K562 (cell line): ENCODE measurements at regions not wholly inside any gene's neighbourhood (a gene's known extent, or its start where the extent isn't known, plus 50 kb on each side); places are given as distances from the start of the nearest gene placed in this dataset.

Source experiments
- ATAC-seq: fragments of 200-7000 bp; cut with Tn5 transposase; 3 replicates; pipeline ENCODE4 v1.9.1; 2020; ENCODE audit warnings: moderate library complexity
- BruUV-seq: library from RNA; stranded (reverse); fragments of 400-500 nt; replicated peaks from 2 replicates; lab custom pipeline; 2021; lab: Mats Ljungman, UMichigan
- CTCF ChIA-PET: fragments of 300-600 bp; formaldehyde crosslinking; extraction: SDS; loops from one replicate; lab custom pipeline; 2021; ENCODE audit warnings: low intra/inter-chr PET ratio; lab: Yijun Ruan, JAX
- POLR2A ChIA-PET: fragments of 300-600, 350-650 bp; sonication (Branson Sonifier 250); formaldehyde crosslinking; extraction: SDS; loops from one replicate; lab custom pipeline; 2021; ENCODE audit warnings: antibody characterized with exemption, inconsistent platforms; lab: Yijun Ruan, JAX
- DNase-seq, 4 experiments: peaks; one replicate each; pipeline versions ENCODE4 v3.0.0 to v3.0.0-alpha.2; 2011 to 2018; ENCODE audit warnings: low spot score in 3 of 4, mixed read lengths in 3 of 4; ENCODE audit errors: extremely low read depth in 1 of 4
- FAIRE-seq: peaks from 2 replicates; lab custom pipeline; 2011; peaks lifted over from hg19 to GRCh38; lab: Jason Lieb, UNC
- H2AFZ ChIP-seq: 2 replicates; pipeline ENCODE4 v1.6.0; 2011; ENCODE audit warnings: low read depth, low read length, control low read depth, inconsistent platforms
- H3K27ac ChIP-seq: fragments of 200-600 bp; 3 replicates; pipeline ENCODE4 v1.8.0; 2011; ENCODE audit warnings: low read depth, mild to moderate bottlenecking, control low read depth, inconsistent platforms, low read length, moderate library complexity, mixed read lengths; ENCODE audit errors: extremely low read depth
- H3K27me3 ChIP-seq, 2 experiments: fragments of 300-600 bp in 1 of 2; 2 replicates in 1 of 2; 3 replicates in 1 of 2; pipeline versions ENCODE4 v1.6.0 to v1.8.0; 2011; ENCODE audit warnings: inconsistent platforms in 2 of 2, low read length in 2 of 2, mild to moderate bottlenecking in 1 of 2, mixed read lengths in 1 of 2, moderate library complexity in 1 of 2; ENCODE audit not compliant: control insufficient read depth in 2 of 2, insufficient read depth in 2 of 2
- H3K36me3 ChIP-seq: fragments of 300-600 bp; 3 replicates; pipeline ENCODE4 v1.8.0; 2011; ENCODE audit warnings: mild to moderate bottlenecking, low read length, inconsistent platforms; ENCODE audit not compliant: control insufficient read depth, insufficient read depth
- H3K4me1 ChIP-seq, 2 experiments: fragments of 200-600 bp in 1 of 2; replicated peaks in 1 of 2; 2 replicates in 1 of 2; 3 replicates in 1 of 2; pipeline versions ENCODE4 v1.5.1 to v1.8.0; 2011; ENCODE audit warnings: inconsistent platforms in 2 of 2, low read length in 2 of 2, mild to moderate bottlenecking in 1 of 2, mixed read lengths in 1 of 2, moderate library complexity in 1 of 2; ENCODE audit not compliant: control insufficient read depth in 2 of 2, insufficient read depth in 2 of 2
- H3K4me2 ChIP-seq: 2 replicates; pipeline ENCODE4 v1.6.1; 2011; ENCODE audit warnings: low read length, control low read depth, inconsistent platforms, mixed read lengths; ENCODE audit not compliant: insufficient read depth
- H3K4me3 ChIP-seq: fragments of 200-600 bp; sonication (generic), shearing (Covaris generic); 2 replicates; pipeline ENCODE4 v1.5.1; 2016; ENCODE audit warnings: control low read depth, inconsistent platforms
- H3K79me2 ChIP-seq: fragments of 200-600 bp; 3 replicates; pipeline ENCODE4 v1.8.0; 2011; ENCODE audit warnings: low read length, inconsistent platforms; ENCODE audit not compliant: control insufficient read depth, insufficient read depth
- H3K9ac ChIP-seq, 2 experiments: 2 replicates each; pipeline versions ENCODE4 v1.6.0 to v1.6.1; 2011; ENCODE audit warnings: low read depth in 2 of 2, low read length in 2 of 2, control low read depth in 1 of 2, inconsistent platforms in 1 of 2, mild to moderate bottlenecking in 1 of 2, mixed read lengths in 1 of 2; ENCODE audit not compliant: insufficient read depth in 1 of 2
- H3K9me1 ChIP-seq: one replicate; pipeline ENCODE4 v1.6.0; 2011; ENCODE audit warnings: inconsistent platforms, mild to moderate bottlenecking, low read length, moderate library complexity; ENCODE audit not compliant: control insufficient read depth, insufficient read depth
- H3K9me3 ChIP-seq: replicated peaks from 2 replicates; pipeline ENCODE4 v1.5.1; 2011; ENCODE audit warnings: low read depth, low read length, inconsistent platforms; ENCODE audit not compliant: control insufficient read depth, insufficient read depth
- H4K20me1 ChIP-seq: replicated peaks from 2 replicates; pipeline ENCODE4 v1.6.1; 2011; ENCODE audit warnings: low read length, inconsistent platforms, mixed read lengths; ENCODE audit not compliant: control insufficient read depth, insufficient read depth
- KLF10 ChIP-seq: fragments of 250-450 bp; sonication (Bioruptor Pico); IDR thresholded peaks from 2 replicates; pipeline ENCODE4 v1.6.1; 2021; ENCODE audit warnings: matching md5 sums
- POLR2AphosphoS2 ChIP-seq: IDR thresholded peaks from 2 replicates; pipeline ENCODE4 v1.6.1; 2012; ENCODE audit warnings: low read length, improper control_type of control experiment
- RAD51 ChIP-seq: fragments of 450-650 bp; IDR thresholded peaks from 2 replicates; pipeline ENCODE4 v1.7.1; 2016; ENCODE audit warnings: low read depth, mild to moderate bottlenecking, borderline replicate concordance
- SETDB1 ChIP-seq: IDR thresholded peaks from one replicate; pipeline ENCODE4 v1.6.1; 2012; ENCODE audit warnings: low read length, control low read depth, inconsistent platforms
- SIN3B ChIP-seq: fragments of 450-650 bp; IDR thresholded peaks from 2 replicates; pipeline ENCODE4 v1.6.1; 2017; ENCODE audit warnings: low read depth, mild to moderate bottlenecking, moderate library complexity
- TSC22D4 ChIP-seq: fragments of 450-650 bp; IDR thresholded peaks from 2 replicates; pipeline ENCODE4 v1.6.1; 2016; ENCODE audit warnings: missing genetic modification characterization, missing biosample characterization, control low read depth
- ZNF184 ChIP-seq: sonication (generic); formaldehyde crosslinking; IDR thresholded peaks from 2 replicates; pipeline ENCODE4 v1.5.0; 2020; ENCODE audit warnings: missing genetic modification reagents
- ZNF584 ChIP-seq: fragments of 200-800 bp; sonication (Bioruptor generic); IDR thresholded peaks from 2 replicates; pipeline ENCODE4 v1.6.1; 2016; ENCODE audit warnings: low read depth, mild to moderate bottlenecking, missing genetic modification characterization, missing compliant biosample characterization
- ZNF644 ChIP-seq: fragments of 200-800 bp; sonication (Bioruptor generic); IDR thresholded peaks from 2 replicates; pipeline ENCODE4 v1.6.1; 2016; ENCODE audit warnings: low read depth, missing genetic modification characterization, missing compliant biosample characterization
- WGBS: fragments of 100-300 bp; shearing (Covaris generic); methylation state at CpG from one replicate; pipeline ENCODE4 v1.1.6; 2016; ENCODE audit warnings: low coverage, mixed read lengths; ENCODE audit not compliant: insufficient coverage; ENCODE audit errors: missing lambda C conversion rate; 5-methylcytosine and 5-hydroxymethylcytosine counted together
- in situ Hi-C: fragments of 300-500 bp; cut with MboI; formaldehyde crosslinking; loops from 4 replicates; pipeline ENCODE4 v1.15.0; 2018; ENCODE audit warnings: inconsistent platforms, mixed read lengths
- intact Hi-C: fragments of 100-400 bp; cut with micrococcal nuclease; formaldehyde crosslinking; loops from 2 replicates; pipeline ENCODE4 v1.14.2; 2022
- TF ChIP-seq, protein P1 (sequence below): fragments of 250-450 bp; sonication (Bioruptor Pico); IDR thresholded peaks from 2 replicates; pipeline ENCODE4 v1.4.0; 2020; ENCODE audit warnings: mild to moderate bottlenecking, moderate library complexity
- TF ChIP-seq, protein P2 (sequence below): fragments of 450-650 bp; conservative IDR thresholded peaks from 2 replicates; pipeline ENCODE4 v1.6.1; 2016; ENCODE audit warnings: missing genetic modification characterization, low read depth, mild to moderate bottlenecking, missing compliant biosample characterization, moderate library complexity
- TF ChIP-seq, protein P3 (sequence below): fragments of 450-650 bp; conservative IDR thresholded peaks from 2 replicates; pipeline ENCODE4 v1.6.1; 2016; ENCODE audit warnings: missing genetic modification characterization, low read depth, mild to moderate bottlenecking, control low read depth, missing compliant biosample characterization
- TF ChIP-seq, protein P4 (sequence below): IDR thresholded peaks from 2 replicates; pipeline ENCODE4 v1.6.1; 2016; ENCODE audit warnings: missing genetic modification characterization, missing compliant biosample characterization

DNA sequence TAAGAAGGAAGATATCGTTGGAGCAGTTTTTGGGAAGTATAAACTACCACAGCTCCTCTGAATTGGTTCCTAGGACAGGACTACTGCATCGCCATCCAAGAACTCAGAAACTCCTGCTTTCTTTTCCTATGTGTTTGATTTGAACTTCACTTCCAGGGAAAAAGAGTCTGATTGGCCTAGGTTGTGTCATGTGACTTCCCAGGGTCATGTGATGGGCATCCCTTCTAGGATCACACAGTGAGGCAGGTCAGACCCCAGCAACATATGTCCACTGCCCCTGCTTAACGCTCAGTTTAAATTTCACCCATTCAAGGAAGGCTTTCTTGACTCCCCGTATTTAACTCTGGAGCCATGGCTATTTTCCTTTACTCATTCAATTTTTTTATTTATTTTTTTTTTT, 445.2 kb upstream of the SALL1 start (continued):
- TF ChIP-seq, protein P1, sequence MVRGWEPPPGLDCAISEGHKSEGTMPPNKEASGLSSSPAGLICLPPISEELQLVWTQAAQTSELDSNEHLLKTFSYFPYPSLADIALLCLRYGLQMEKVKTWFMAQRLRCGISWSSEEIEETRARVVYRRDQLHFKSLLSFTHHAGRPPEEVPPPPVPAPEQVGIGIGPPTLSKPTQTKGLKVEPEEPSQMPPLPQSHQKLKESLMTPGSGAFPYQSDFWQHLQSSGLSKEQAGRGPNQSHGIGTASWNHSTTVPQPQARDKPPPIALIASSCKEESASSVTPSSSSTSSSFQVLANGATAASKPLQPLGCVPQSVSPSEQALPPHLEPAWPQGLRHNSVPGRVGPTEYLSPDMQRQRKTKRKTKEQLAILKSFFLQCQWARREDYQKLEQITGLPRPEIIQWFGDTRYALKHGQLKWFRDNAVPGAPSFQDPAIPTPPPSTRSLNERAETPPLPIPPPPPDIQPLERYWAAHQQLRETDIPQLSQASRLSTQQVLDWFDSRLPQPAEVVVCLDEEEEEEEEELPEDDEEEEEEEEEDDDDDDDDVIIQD (CRISPR knock-in tag) = no peak

DNA sequence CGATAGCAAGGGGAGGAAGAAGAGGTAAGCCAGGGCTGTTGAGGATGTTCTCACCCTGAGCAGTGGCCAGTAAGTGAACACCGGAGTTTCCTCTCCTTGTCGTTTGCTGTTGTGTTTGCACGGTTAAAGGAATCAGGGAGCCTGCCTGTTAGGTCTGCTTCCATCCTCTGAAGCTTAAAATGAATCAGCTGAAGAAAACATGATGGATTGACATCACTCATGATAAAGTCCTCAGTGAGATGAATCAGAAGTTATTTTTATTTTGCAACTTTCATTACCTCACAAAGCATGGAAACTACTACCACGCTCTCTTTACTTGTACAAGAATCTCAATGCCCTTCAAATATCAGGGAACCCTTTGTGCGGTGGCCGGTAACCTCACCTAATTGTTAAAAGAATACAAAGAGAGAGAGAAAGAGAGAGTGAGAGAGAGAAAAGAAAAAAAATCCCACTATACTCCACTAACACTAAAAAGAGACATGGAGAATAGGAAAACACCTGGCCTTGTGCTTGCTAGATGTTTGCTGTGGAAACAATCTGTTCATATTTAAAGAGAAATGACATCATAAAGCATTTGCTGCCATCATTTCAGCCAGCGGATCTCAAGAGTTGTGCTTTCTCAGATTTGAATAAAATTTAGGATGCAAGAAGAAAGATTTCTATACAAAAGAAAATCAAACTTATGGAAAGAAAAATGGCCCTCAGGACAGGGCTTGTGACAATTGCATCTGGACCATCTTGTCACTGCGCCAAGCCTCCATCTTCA, 441.6 kb upstream of the SALL1 start:
- ChIA-PET POLR2A (no interaction called here), CTCF (no interaction called here)
- intact Hi-C loops = no loop called here
- no peak overlapping the region for H3K4me3 ChIP-seq
- H3K79me2 ChIP-seq = no peaks in the 10 kb centered on the region
- no peaks in the 10 kb centered on the region for H3K4me1 ChIP-seq
- under 1% methylated on average over 9 of the region's 9 CpGs for WGBS
- H3K9me3 ChIP-seq = no peaks in the 10 kb centered on the region
- no peak overlapping the region for H2AFZ ChIP-seq
- ATAC-seq (no peak), DNase-seq (no peak), FAIRE-seq (no peak)
- no TSS peak for BruUV-seq
- no peaks in the 10 kb centered on the region for H3K36me3 ChIP-seq
- H3K9me1 ChIP-seq = no peaks in the 10 kb centered on the region
- H4K20me1 ChIP-seq = no peaks in the 10 kb centered on the region
- H3K27ac ChIP-seq = no peak overlapping the region
- H3K4me2 ChIP-seq = no peak overlapping the region
- in situ Hi-C loops = no loop called here
- no peak overlapping the region for H3K9ac ChIP-seq
- H3K27me3 ChIP-seq = no peaks in the 10 kb centered on the region
- no peak for TF ChIP-seq SIN3B
- TF ChIP-seq RAD51 = no peak
- no peak for TF ChIP-seq ZNF644 (tag)
- TF ChIP-seq ZNF184 (CRISPR knock-in tag) = no peak
- no peak for TF ChIP-seq KLF10 (CRISPR knock-in tag)
- no peak for TF ChIP-seq SETDB1
- TF ChIP-seq, protein P2, sequence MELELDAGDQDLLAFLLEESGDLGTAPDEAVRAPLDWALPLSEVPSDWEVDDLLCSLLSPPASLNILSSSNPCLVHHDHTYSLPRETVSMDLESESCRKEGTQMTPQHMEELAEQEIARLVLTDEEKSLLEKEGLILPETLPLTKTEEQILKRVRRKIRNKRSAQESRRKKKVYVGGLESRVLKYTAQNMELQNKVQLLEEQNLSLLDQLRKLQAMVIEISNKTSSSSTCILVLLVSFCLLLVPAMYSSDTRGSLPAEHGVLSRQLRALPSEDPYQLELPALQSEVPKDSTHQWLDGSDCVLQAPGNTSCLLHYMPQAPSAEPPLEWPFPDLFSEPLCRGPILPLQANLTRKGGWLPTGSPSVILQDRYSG (tag) = no peak
- no peak for TF ChIP-seq POLR2AphosphoS2
- no peak for TF ChIP-seq ZNF584 (CRISPR knock-in tag)
- TF ChIP-seq, protein P3, sequence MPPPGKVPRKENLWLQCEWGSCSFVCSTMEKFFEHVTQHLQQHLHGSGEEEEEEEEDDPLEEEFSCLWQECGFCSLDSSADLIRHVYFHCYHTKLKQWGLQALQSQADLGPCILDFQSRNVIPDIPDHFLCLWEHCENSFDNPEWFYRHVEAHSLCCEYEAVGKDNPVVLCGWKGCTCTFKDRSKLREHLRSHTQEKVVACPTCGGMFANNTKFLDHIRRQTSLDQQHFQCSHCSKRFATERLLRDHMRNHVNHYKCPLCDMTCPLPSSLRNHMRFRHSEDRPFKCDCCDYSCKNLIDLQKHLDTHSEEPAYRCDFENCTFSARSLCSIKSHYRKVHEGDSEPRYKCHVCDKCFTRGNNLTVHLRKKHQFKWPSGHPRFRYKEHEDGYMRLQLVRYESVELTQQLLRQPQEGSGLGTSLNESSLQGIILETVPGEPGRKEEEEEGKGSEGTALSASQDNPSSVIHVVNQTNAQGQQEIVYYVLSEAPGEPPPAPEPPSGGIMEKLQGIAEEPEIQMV (tag) = no peak
- TF ChIP-seq, protein P4, sequence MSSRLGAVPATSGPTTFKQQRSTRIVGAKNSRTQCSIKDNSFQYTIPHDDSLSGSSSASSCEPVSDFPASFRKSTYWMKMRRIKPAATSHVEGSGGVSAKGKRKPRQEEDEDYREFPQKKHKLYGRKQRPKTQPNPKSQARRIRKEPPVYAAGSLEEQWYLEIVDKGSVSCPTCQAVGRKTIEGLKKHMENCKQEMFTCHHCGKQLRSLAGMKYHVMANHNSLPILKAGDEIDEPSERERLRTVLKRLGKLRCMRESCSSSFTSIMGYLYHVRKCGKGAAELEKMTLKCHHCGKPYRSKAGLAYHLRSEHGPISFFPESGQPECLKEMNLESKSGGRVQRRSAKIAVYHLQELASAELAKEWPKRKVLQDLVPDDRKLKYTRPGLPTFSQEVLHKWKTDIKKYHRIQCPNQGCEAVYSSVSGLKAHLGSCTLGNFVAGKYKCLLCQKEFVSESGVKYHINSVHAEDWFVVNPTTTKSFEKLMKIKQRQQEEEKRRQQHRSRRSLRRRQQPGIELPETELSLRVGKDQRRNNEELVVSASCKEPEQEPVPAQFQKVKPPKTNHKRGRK = no peak
- TF ChIP-seq TSC22D4 (tag) = no peak
